Karpas-422 (cell line): ENCODE measurements at regions not wholly inside any gene's neighbourhood (a gene's known extent, or its start where the extent isn't known, plus 50 kb on each side); places are given as distances from the start of the nearest gene placed in this dataset.
"Not testable (repeated sequence)": the region's sequence is repeated elsewhere in the genome, so short reads cannot be mapped to it uniquely, and the experiment has no call there.

ENCODE experiments used
- DNase-seq: peaks from one replicate; pipeline ENCODE4 v3.0.0-alpha.2; 2015
- H2AFZ ChIP-seq: fragments of 200-600 bp; sonication (generic); 2 replicates; pipeline ENCODE4 v1.6.1; 2014; ENCODE audit warnings: antibody characterized with exemption, low read length, mixed read lengths
- H3K27ac ChIP-seq: fragments of 200-600 bp; sonication (generic); 2 replicates; pipeline ENCODE4 v1.5.1; 2014; ENCODE audit warnings: mild to moderate bottlenecking, low read length, moderate library complexity
- H3K27me3 ChIP-seq: fragments of 200-600 bp; sonication (generic); 2 replicates; pipeline ENCODE4 v1.6.1; 2014; ENCODE audit warnings: low read length, mixed read lengths
- H3K36me3 ChIP-seq: fragments of 200-600 bp; sonication (generic); 2 replicates; pipeline ENCODE4 v1.6.1; 2014; ENCODE audit warnings: low read length, mixed read lengths; ENCODE audit not compliant: insufficient read depth
- H3K4me1 ChIP-seq: fragments of 200-600 bp; sonication (generic); 2 replicates; pipeline ENCODE4 v1.6.1; 2014; ENCODE audit warnings: mild to moderate bottlenecking, low read length, mixed read lengths
- H3K4me2 ChIP-seq: fragments of 200-600 bp; sonication (generic); 2 replicates; pipeline ENCODE4 v1.6.1; 2014; ENCODE audit warnings: low read length, low read depth, mild to moderate bottlenecking; ENCODE audit not compliant: poor library complexity, severe bottlenecking
- H3K4me3 ChIP-seq: fragments of 200-600 bp; sonication (generic); 2 replicates; pipeline ENCODE4 v1.5.1; 2014; ENCODE audit warnings: mild to moderate bottlenecking, antibody characterized with exemption, low read length, mixed read lengths
- H3K79me2 ChIP-seq: fragments of 200-600 bp; sonication (generic); 2 replicates; pipeline ENCODE4 v1.6.1; 2014; ENCODE audit warnings: mild to moderate bottlenecking, low read length, mixed read lengths
- H3K9ac ChIP-seq: fragments of 200-600 bp; sonication (generic); 2 replicates; pipeline ENCODE4 v1.6.0; 2014; ENCODE audit warnings: low read length
- H3K9me2 ChIP-seq: fragments of 200-600 bp; sonication (generic), shearing (Covaris generic); replicated peaks from 2 replicates; pipeline ENCODE4 v1.6.0; 2014; ENCODE audit warnings: mild to moderate bottlenecking, low read length, moderate library complexity; ENCODE audit not compliant: insufficient read depth
- H3K9me3 ChIP-seq: fragments of 300-700, 200-600 bp; sonication (generic); 2 replicates; pipeline ENCODE4 v1.6.1; 2014; ENCODE audit warnings: low read length, mixed read lengths
- H4K20me1 ChIP-seq: fragments of 200-600 bp; sonication (generic); 2 replicates; pipeline ENCODE4 v1.6.1; 2014; ENCODE audit warnings: mild to moderate bottlenecking, antibody characterized with exemption, low read length, low read depth; ENCODE audit not compliant: insufficient read depth

DNA sequence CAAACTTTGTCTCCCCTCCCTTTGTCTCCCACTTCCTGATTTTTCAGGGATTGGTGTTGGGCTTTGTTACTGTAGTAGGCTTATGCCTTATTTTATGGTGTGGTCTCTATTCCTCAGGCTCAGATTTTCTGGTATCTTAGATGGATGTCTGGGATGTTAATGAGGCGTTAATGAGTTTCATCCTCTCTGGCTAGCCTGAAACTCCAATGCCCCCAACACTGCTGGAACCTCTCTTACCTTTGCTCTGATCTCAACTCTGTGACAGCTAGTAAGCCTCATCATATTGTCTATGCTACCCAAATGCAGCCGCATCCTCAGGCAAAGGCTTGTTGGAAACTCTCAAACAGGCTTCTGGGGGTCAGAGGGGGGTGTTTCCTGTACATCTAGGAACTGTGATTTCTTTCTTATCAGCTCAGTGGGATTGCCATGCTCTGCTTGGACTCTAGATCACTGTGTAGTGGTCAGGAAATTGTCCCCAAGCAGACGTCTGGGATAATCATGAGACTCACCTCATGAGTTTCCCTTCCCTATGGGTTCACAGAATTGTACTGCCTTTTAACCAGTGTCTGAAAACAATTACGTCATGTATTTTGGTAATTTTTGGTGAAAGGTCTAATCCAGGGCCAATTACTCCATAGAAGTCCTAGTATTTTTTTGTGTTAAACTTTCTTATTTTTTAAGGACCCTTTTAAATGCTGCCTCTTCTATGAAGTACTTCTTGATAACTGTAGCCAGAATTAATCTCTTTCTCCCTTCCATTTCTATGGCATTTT is 88.8 kb upstream of the TRPC7 start:
- Histone ChIP-seq H2AFZ (no peak overlapping the region), H3K9me3 (no peaks in the 10 kb centered on the region), H3K4me3 (no peak overlapping the region), H3K27me3 (no peaks in the 10 kb centered on the region), H3K36me3 (no peaks in the 10 kb centered on the region), H3K27ac (no peak overlapping the region), H3K4me1 (no peaks in the 10 kb centered on the region), H3K9ac (no peak overlapping the region), H3K79me2 (no peaks in the 10 kb centered on the region), H3K4me2 (no peak overlapping the region), H3K9me2 (no peaks in the 10 kb centered on the region), H4K20me1 (no peaks in the 10 kb centered on the region)
- no peak for DNase-seq

DNA sequence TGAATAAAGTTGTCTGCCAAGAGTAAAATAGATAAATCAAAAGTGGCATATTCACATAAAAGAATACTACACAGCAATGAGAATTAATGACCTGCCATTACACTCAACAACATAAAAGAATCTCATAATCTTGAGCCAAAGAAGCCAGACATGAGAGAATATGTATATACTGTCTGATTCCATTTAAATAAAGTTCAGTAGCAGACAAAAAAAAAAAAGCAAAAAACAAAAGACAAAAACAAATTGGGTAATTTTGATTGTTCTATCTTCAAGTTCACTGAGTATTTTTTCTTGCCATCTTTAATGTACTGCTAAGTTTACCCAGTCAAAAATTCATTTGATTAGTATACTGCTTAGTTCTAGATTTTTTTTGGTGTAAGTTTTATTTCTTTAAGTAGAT is 87.9 kb upstream of the TRPC7 start:
- no peaks in the 10 kb centered on the region for H3K9me2 ChIP-seq
- no peaks in the 10 kb centered on the region for H3K79me2 ChIP-seq
- H3K4me1 ChIP-seq, result no peaks in the 10 kb centered on the region
- no peak overlapping the region for H3K4me2 ChIP-seq
- H3K4me3 ChIP-seq, result no peak overlapping the region
- no peak for DNase-seq
- H4K20me1 ChIP-seq, result no peaks in the 10 kb centered on the region
- no peaks in the 10 kb centered on the region for H3K36me3 ChIP-seq
- H3K9ac ChIP-seq, result no peak overlapping the region
- H3K27ac ChIP-seq, result no peak overlapping the region
- H3K27me3 ChIP-seq, result no peaks in the 10 kb centered on the region
- H3K9me3 ChIP-seq, result no peaks in the 10 kb centered on the region
- H2AFZ ChIP-seq, result no peak overlapping the region

- not testable (repeated sequence) for H3K4me1 ChIP-seq, H3K9me2 ChIP-seq, H3K4me2 ChIP-seq, H3K9me3 ChIP-seq, H3K27me3 ChIP-seq, H4K20me1 ChIP-seq, H3K36me3 ChIP-seq, H2AFZ ChIP-seq, H3K27ac ChIP-seq, H3K4me3 ChIP-seq, H3K79me2 ChIP-seq, H3K9ac ChIP-seq, DNase-seq
Measured at GRCh38 chr5:136447576-136447975, 82.2 kb upstream of the TRPC7 start.

DNA sequence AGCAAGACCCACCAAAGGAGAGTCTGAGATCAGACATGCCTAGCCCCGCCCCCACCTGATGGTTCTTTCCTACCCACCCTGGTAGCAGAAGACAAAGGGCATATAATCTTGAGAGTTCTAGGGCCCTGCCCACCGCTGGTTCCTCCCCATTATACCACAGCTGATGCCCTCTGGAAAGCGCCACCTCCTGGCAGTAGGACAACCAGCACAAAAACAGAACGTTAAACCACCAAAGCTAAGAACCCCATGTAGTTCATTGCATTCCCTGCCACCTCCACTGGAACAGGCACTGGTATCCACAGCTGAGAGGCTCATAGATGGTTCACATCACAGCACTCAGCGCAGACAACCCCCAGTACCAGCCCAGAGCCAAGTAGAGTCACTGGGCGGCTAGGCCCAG is 81.2 kb upstream of the TRPC7 start:
- H3K27ac ChIP-seq, result no peak overlapping the region
- no peak overlapping the region for H2AFZ ChIP-seq
- peak; percentile 73 for DNase-seq
- no peak overlapping the region for H3K9ac ChIP-seq
- no peak overlapping the region for H3K4me2 ChIP-seq
- no peaks in the 10 kb centered on the region for H3K9me3 ChIP-seq
- H3K27me3 ChIP-seq, result no peaks in the 10 kb centered on the region
- H3K4me3 ChIP-seq, result no peak overlapping the region
- no peaks in the 10 kb centered on the region for H3K36me3 ChIP-seq
- no peaks in the 10 kb centered on the region for H3K9me2 ChIP-seq
- H3K4me1 ChIP-seq, result no peaks in the 10 kb centered on the region
- no peaks in the 10 kb centered on the region for H4K20me1 ChIP-seq
- H3K79me2 ChIP-seq, result no peaks in the 10 kb centered on the region

- not testable (repeated sequence) for H3K9ac ChIP-seq, DNase-seq, H3K9me2 ChIP-seq, H3K4me3 ChIP-seq, H3K79me2 ChIP-seq, H3K27ac ChIP-seq, H3K9me3 ChIP-seq, H3K36me3 ChIP-seq, H3K4me1 ChIP-seq, H3K27me3 ChIP-seq, H2AFZ ChIP-seq, H4K20me1 ChIP-seq, H3K4me2 ChIP-seq
Measured at GRCh38 chr5:136444099-136444498, 78.8 kb upstream of the TRPC7 start.

- no peak overlapping the region for H2AFZ ChIP-seq
- DNase-seq, result no peak
- H3K36me3 ChIP-seq, result no peaks in the 10 kb centered on the region
- H3K4me2 ChIP-seq, result no peak overlapping the region
- H4K20me1 ChIP-seq, result no peaks in the 10 kb centered on the region
- no peaks in the 10 kb centered on the region for H3K4me1 ChIP-seq
- no peak overlapping the region for H3K9ac ChIP-seq
- H3K9me2 ChIP-seq, result no peaks in the 10 kb centered on the region
- H3K27ac ChIP-seq, result no peak overlapping the region
- no peak overlapping the region for H3K4me3 ChIP-seq
- H3K79me2 ChIP-seq, result no peaks in the 10 kb centered on the region
- H3K9me3 ChIP-seq, result no peaks in the 10 kb centered on the region
- no peaks in the 10 kb centered on the region for H3K27me3 ChIP-seq
Measured at GRCh38 chr5:136439367-136439766, 74.0 kb upstream of the TRPC7 start.

GRCh38 chr5:136435946-136436543 is 70.7 kb upstream of the TRPC7 start:
- no peak overlapping the region for H3K4me2 ChIP-seq
- H3K9ac ChIP-seq, result no peak overlapping the region
- no peaks in the 10 kb centered on the region for H4K20me1 ChIP-seq
- no peak overlapping the region for H3K4me3 ChIP-seq
- H3K27me3 ChIP-seq, result no peaks in the 10 kb centered on the region
- no peaks in the 10 kb centered on the region for H3K4me1 ChIP-seq
- H3K27ac ChIP-seq, result no peak overlapping the region
- no peaks in the 10 kb centered on the region for H3K9me2 ChIP-seq
- no peaks in the 10 kb centered on the region for H3K9me3 ChIP-seq
- no peaks in the 10 kb centered on the region for H3K36me3 ChIP-seq
- no peak for DNase-seq
- no peak overlapping the region for H2AFZ ChIP-seq
- no peaks in the 10 kb centered on the region for H3K79me2 ChIP-seq

- Histone ChIP-seq H3K27ac (no peak overlapping the region), H3K27me3 (no peaks in the 10 kb centered on the region), H3K36me3 (no peaks in the 10 kb centered on the region), H3K9me2 (no peaks in the 10 kb centered on the region), H3K79me2 (no peaks in the 10 kb centered on the region), H3K4me3 (no peak overlapping the region), H2AFZ (no peak overlapping the region), H4K20me1 (no peaks in the 10 kb centered on the region), H3K4me2 (no peak overlapping the region), H3K9me3 (no peaks in the 10 kb centered on the region), H3K9ac (no peak overlapping the region), H3K4me1 (no peaks in the 10 kb centered on the region)
- DNase-seq, result no peak
Measured at GRCh38 chr5:136434795-136435194, 69.5 kb upstream of the TRPC7 start.
